A549 (cell line): ENCODE measurements at regions not wholly inside any gene's neighbourhood (a gene's known extent, or its start where the extent isn't known, plus 50 kb on each side); places are given as distances from the start of the nearest gene placed in this dataset.

Experiments
- ATAC-seq, 2 experiments: fragments of 200-7000 bp in 1 of 2; fragments of >200 bp in 1 of 2; cut with Nextera tagmentation in 1 of 2; cut with Tn5 transposase in 1 of 2; 3 replicates each; pipeline versions ENCODE4 v1.8.0 to v1.9.1; 2018 to 2020; ENCODE audit warnings: mild to moderate bottlenecking in 1 of 2, moderate library complexity in 1 of 2
- CTCF ChIA-PET: fragments of 300-600 bp; sonication (Branson Sonifier 250); formaldehyde crosslinking; extraction: SDS; loops from one replicate; lab custom pipeline; 2021; ENCODE audit warnings: antibody characterized with exemption, inconsistent platforms; lab: Yijun Ruan, JAX
- POLR2A ChIA-PET: fragments of 350-600 bp; formaldehyde crosslinking; extraction: SDS; loops from one replicate; lab custom pipeline; 2021; ENCODE audit warnings: antibody characterized with exemption, inconsistent platforms; lab: Yijun Ruan, JAX
- DNase-seq, 2 experiments: peaks; one replicate each; pipeline versions ENCODE4 v3.0.0 to v3.0.0-alpha.2; 2011 to 2016; ENCODE audit warnings: low read depth in 1 of 2, low spot score in 1 of 2
- FAIRE-seq: peaks from 2 replicates; lab custom pipeline; 2011; peaks lifted over from hg19 to GRCh38; lab: Jason Lieb, UNC
- H3K27ac ChIP-seq, 2 experiments: fragments of >200 bp; sonication (Bioruptor Twin); formaldehyde crosslinking; 3 replicates each; pipeline ENCODE4 v1.5.1; 2016 to 2017
- H3K4me1 ChIP-seq: fragments of >200 bp; sonication (Bioruptor Twin); formaldehyde crosslinking; 3 replicates; pipeline ENCODE4 v1.6.1; 2016
- H3K4me2 ChIP-seq: fragments of >200 bp; sonication (Bioruptor Twin); formaldehyde crosslinking; 3 replicates; pipeline ENCODE4 v1.6.1; 2016
- H3K4me3 ChIP-seq: fragments of >200 bp; sonication (Bioruptor Twin); formaldehyde crosslinking; 3 replicates; pipeline ENCODE4 v1.5.1; 2016
- H3K9me3 ChIP-seq: fragments of >200 bp; sonication (Bioruptor Twin); formaldehyde crosslinking; 3 replicates; pipeline ENCODE4 v1.6.1; 2016
- BHLHE40 ChIP-seq: IDR thresholded peaks from 2 replicates; pipeline ENCODE4 v1.6.1; 2012; ENCODE audit warnings: low read depth, low read length, inconsistent platforms
- CHD4 ChIP-seq: fragments of 200-600 bp; sonication (generic); IDR thresholded peaks from 2 replicates; pipeline ENCODE4 v1.6.1; 2016; ENCODE audit warnings: antibody characterized with exemption, mild to moderate bottlenecking, borderline replicate concordance
- FOXS1 ChIP-seq: fragments of 250-450 bp; sonication (Bioruptor Pico); IDR thresholded peaks from 2 replicates; pipeline ENCODE4 v1.5.0; 2020; ENCODE audit warnings: mild to moderate bottlenecking, moderate library complexity
- HEYL ChIP-seq: fragments of 250-450 bp; sonication (Bioruptor Pico); IDR thresholded peaks from 2 replicates; pipeline ENCODE4 v1.8.0; 2021; ENCODE audit warnings: mild to moderate bottlenecking, moderate library complexity
- HOXB5 ChIP-seq: fragments of 250-450 bp; sonication (Bioruptor Pico); IDR thresholded peaks from 2 replicates; pipeline ENCODE4 v1.5.0; 2020; ENCODE audit warnings: mild to moderate bottlenecking, moderate library complexity
- JUN ChIP-seq, 2 experiments: fragments of >200 bp; sonication (Bioruptor Twin); formaldehyde crosslinking; IDR thresholded peaks; 2 replicates in 1 of 2; 3 replicates in 1 of 2; pipeline ENCODE4 v1.6.1; 2016 to 2017
- KDM1A ChIP-seq: fragments of 200-600 bp; sonication (generic); IDR thresholded peaks from 2 replicates; pipeline ENCODE4 v1.6.1; 2016; ENCODE audit warnings: low read depth, mild to moderate bottlenecking
- KDM5A ChIP-seq: fragments of 200-600 bp; sonication (generic); IDR thresholded peaks from 2 replicates; pipeline ENCODE4 v1.6.1; 2016; ENCODE audit warnings: antibody characterized with exemption, mild to moderate bottlenecking
- MYC ChIP-seq: IDR thresholded peaks from 2 replicates; pipeline ENCODE4 v1.6.1; 2012; ENCODE audit warnings: mild to moderate bottlenecking, inconsistent platforms, low read length, improper control_type of control experiment, borderline replicate concordance
- POLR2AphosphoS2 ChIP-seq: conservative IDR thresholded peaks from 2 replicates; pipeline ENCODE4 v1.6.1; 2012; ENCODE audit warnings: low read length, improper control_type of control experiment, inconsistent platforms
- RARB ChIP-seq: fragments of 250-450 bp; sonication (Bioruptor Pico); IDR thresholded peaks from 2 replicates; pipeline ENCODE4 v1.8.0; 2021; ENCODE audit warnings: mild to moderate bottlenecking, moderate library complexity
- RFX5 ChIP-seq: fragments of 450-650 bp; IDR thresholded peaks from 2 replicates; pipeline ENCODE4 v1.7.1; 2014; ENCODE audit warnings: antibody characterized with exemption, mild to moderate bottlenecking, moderate library complexity
- ZNF302 ChIP-seq: fragments of 250-450 bp; sonication (Bioruptor Pico); IDR thresholded peaks from 2 replicates; pipeline ENCODE4 v1.9.0; 2021; ENCODE audit warnings: inconsistent platforms, mild to moderate bottlenecking, moderate library complexity
- WGBS: methylation state at CpG from one replicate; pipeline ENCODE4 v1.1.6; 2017; ENCODE audit errors: missing lambda C conversion rate; 5-methylcytosine and 5-hydroxymethylcytosine counted together
- TF ChIP-seq, protein P1 (sequence below): fragments of 250-450 bp; sonication (Bioruptor Pico); IDR thresholded peaks from 2 replicates; pipeline ENCODE4 v1.5.0; 2020; ENCODE audit warnings: low read depth, mild to moderate bottlenecking, moderate library complexity
- TF ChIP-seq, protein P2 (sequence below): IDR thresholded peaks from 2 replicates; pipeline ENCODE4 v1.6.1; 2012
- TF ChIP-seq, protein P3 (sequence below): fragments of 200-600 bp; sonication (generic); IDR thresholded peaks from 2 replicates; pipeline ENCODE4 v1.6.1; 2016; ENCODE audit warnings: antibody characterized with exemption, mild to moderate bottlenecking, moderate library complexity
- TF ChIP-seq, protein P4 (sequence below): fragments of 450-650 bp; IDR thresholded peaks from 2 replicates; pipeline ENCODE4 v1.6.1; 2014; ENCODE audit warnings: antibody characterized with exemption
- TF ChIP-seq, protein P5 (sequence below): fragments of 150-350 bp; IDR thresholded peaks from 2 replicates; pipeline ENCODE4 v1.6.1; 2014; ENCODE audit warnings: low read depth, mild to moderate bottlenecking, low read length
- TF ChIP-seq, protein P6 (sequence below): fragments of >200 bp; sonication (Bioruptor Twin); formaldehyde crosslinking; IDR thresholded peaks from 3 replicates; pipeline ENCODE4 v1.5.1; 2016
- TF ChIP-seq, protein P7 (sequence below): IDR thresholded peaks from 2 replicates; pipeline ENCODE4 v1.6.1; 2012; ENCODE audit warnings: low read depth, borderline replicate concordance

DNA sequence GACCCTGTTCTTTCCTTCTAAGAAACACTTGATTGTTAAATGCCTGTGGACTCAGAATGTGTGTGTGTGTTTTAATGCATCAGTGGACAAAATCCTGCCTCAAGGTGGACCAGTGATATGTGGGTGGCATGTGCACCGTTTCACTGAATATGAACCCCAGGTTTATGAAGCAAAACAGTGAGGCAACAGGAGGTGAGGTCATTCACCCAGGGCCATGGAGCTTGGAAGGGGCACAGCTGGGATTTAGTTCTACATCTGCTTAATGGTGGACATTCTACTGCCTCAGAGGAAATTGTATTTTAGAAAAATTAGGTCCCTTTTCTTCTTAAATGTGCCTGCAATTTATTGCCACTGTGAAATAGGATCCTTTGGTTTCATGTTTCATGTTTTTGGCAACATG, 549.5 kb upstream of the EEF2KMT start:
- Histone ChIP-seq H3K9me3 (no peaks in the 10 kb centered on the region), H3K27ac (no peak overlapping the region), H3K4me2 (no peak overlapping the region)
- 9% methylated on average over 1 of the region's 1 CpG for WGBS
- no peak for ATAC-seq
- CTCF ChIA-PET = interaction anchor here (1.2 kb wide), 1 partner anchor 13 kb away, joined by 4 read pairs; no protein-coding TSS in a partner anchor
- TF ChIP-seq HOXB5 (no peak), KDM5A (no peak), KDM1A (no peak), JUN (IDR thresholded peaks at IDR 0.05) (no peak), CHD4 (no peak), MYC (no peak), ZNF302 (CRISPR knock-in tag) (no peak), FOXS1 (no peak), HEYL (CRISPR knock-in tag) (no peak), RFX5 (no peak), POLR2AphosphoS2 (no peak), BHLHE40 (no peak), RARB (CRISPR knock-in tag) (no peak)
- TF ChIP-seq, protein P1, sequence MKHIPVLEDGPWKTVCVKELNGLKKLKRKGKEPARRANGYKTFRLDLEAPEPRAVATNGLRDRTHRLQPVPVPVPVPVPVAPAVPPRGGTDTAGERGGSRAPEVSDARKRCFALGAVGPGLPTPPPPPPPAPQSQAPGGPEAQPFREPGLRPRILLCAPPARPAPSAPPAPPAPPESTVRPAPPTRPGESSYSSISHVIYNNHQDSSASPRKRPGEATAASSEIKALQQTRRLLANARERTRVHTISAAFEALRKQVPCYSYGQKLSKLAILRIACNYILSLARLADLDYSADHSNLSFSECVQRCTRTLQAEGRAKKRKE (CRISPR knock-in tag) = no peak
- TF ChIP-seq, protein P2, sequence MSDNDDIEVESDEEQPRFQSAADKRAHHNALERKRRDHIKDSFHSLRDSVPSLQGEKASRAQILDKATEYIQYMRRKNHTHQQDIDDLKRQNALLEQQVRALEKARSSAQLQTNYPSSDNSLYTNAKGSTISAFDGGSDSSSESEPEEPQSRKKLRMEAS = no peak
- TF ChIP-seq, protein P3, sequence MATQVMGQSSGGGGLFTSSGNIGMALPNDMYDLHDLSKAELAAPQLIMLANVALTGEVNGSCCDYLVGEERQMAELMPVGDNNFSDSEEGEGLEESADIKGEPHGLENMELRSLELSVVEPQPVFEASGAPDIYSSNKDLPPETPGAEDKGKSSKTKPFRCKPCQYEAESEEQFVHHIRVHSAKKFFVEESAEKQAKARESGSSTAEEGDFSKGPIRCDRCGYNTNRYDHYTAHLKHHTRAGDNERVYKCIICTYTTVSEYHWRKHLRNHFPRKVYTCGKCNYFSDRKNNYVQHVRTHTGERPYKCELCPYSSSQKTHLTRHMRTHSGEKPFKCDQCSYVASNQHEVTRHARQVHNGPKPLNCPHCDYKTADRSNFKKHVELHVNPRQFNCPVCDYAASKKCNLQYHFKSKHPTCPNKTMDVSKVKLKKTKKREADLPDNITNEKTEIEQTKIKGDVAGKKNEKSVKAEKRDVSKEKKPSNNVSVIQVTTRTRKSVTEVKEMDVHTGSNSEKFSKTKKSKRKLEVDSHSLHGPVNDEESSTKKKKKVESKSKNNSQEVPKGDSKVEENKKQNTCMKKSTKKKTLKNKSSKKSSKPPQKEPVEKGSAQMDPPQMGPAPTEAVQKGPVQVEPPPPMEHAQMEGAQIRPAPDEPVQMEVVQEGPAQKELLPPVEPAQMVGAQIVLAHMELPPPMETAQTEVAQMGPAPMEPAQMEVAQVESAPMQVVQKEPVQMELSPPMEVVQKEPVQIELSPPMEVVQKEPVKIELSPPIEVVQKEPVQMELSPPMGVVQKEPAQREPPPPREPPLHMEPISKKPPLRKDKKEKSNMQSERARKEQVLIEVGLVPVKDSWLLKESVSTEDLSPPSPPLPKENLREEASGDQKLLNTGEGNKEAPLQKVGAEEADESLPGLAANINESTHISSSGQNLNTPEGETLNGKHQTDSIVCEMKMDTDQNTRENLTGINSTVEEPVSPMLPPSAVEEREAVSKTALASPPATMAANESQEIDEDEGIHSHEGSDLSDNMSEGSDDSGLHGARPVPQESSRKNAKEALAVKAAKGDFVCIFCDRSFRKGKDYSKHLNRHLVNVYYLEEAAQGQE = no peak
- TF ChIP-seq, protein P4, sequence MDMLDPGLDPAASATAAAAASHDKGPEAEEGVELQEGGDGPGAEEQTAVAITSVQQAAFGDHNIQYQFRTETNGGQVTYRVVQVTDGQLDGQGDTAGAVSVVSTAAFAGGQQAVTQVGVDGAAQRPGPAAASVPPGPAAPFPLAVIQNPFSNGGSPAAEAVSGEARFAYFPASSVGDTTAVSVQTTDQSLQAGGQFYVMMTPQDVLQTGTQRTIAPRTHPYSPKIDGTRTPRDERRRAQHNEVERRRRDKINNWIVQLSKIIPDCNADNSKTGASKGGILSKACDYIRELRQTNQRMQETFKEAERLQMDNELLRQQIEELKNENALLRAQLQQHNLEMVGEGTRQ = no peak
- TF ChIP-seq, protein P5, sequence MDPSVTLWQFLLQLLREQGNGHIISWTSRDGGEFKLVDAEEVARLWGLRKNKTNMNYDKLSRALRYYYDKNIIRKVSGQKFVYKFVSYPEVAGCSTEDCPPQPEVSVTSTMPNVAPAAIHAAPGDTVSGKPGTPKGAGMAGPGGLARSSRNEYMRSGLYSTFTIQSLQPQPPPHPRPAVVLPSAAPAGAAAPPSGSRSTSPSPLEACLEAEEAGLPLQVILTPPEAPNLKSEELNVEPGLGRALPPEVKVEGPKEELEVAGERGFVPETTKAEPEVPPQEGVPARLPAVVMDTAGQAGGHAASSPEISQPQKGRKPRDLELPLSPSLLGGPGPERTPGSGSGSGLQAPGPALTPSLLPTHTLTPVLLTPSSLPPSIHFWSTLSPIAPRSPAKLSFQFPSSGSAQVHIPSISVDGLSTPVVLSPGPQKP = no peak
- TF ChIP-seq, protein P6, sequence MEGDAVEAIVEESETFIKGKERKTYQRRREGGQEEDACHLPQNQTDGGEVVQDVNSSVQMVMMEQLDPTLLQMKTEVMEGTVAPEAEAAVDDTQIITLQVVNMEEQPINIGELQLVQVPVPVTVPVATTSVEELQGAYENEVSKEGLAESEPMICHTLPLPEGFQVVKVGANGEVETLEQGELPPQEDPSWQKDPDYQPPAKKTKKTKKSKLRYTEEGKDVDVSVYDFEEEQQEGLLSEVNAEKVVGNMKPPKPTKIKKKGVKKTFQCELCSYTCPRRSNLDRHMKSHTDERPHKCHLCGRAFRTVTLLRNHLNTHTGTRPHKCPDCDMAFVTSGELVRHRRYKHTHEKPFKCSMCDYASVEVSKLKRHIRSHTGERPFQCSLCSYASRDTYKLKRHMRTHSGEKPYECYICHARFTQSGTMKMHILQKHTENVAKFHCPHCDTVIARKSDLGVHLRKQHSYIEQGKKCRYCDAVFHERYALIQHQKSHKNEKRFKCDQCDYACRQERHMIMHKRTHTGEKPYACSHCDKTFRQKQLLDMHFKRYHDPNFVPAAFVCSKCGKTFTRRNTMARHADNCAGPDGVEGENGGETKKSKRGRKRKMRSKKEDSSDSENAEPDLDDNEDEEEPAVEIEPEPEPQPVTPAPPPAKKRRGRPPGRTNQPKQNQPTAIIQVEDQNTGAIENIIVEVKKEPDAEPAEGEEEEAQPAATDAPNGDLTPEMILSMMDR = no peak
- TF ChIP-seq, protein P7, sequence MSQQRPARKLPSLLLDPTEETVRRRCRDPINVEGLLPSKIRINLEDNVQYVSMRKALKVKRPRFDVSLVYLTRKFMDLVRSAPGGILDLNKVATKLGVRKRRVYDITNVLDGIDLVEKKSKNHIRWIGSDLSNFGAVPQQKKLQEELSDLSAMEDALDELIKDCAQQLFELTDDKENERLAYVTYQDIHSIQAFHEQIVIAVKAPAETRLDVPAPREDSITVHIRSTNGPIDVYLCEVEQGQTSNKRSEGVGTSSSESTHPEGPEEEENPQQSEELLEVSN = no peak
- TF ChIP-seq, all 56 proteins: peak for 0
- POLR2A ChIA-PET = no interaction called here
- FAIRE-seq (no peak), DNase-seq (no peak)
- no peaks in the 10 kb centered on the region for H3K4me1 ChIP-seq
- H3K4me3 ChIP-seq = no peak overlapping the region
